Natural killer cell (primary cell): ENCODE measurements at regions not wholly inside any gene's neighbourhood (a gene's known extent, or its start where the extent isn't known, plus 50 kb on each side); places are given as distances from the start of the nearest gene placed in this dataset.

Experiments used
- ATAC-seq, 3 donors: fragments of 150-1000 bp in 2 of 3; fragments of 200-7000 bp in 1 of 3; cut with Tn5 transposase; 1 replicate in 1 of 3; 2 replicates in 2 of 3; pipeline ENCODE4 v1.10.0; 2021; ENCODE audit warnings: mild to moderate bottlenecking in 2 of 3, moderate library complexity in 2 of 3
- DNase-seq, 2 donors: peaks; one replicate each; pipeline versions ENCODE4 v3.0.0 to v3.0.0-alpha.2; 2013 to 2021; ENCODE audit warnings: mixed read lengths in 1 of 2
- H3K27ac ChIP-seq: one replicate; pipeline ENCODE4 v1.5.1; 2013; ENCODE audit warnings: mild to moderate bottlenecking, low read length
- H3K27me3 ChIP-seq: one replicate; pipeline ENCODE4 v1.6.1; 2013; ENCODE audit warnings: low read length; ENCODE audit not compliant: control insufficient read depth, insufficient read depth
- H3K36me3 ChIP-seq: one replicate; pipeline ENCODE4 v1.6.1; 2013; ENCODE audit warnings: low read length; ENCODE audit not compliant: control insufficient read depth, insufficient read depth
- H3K4me1 ChIP-seq: one replicate; pipeline ENCODE4 v1.6.1; 2013; ENCODE audit warnings: low read length; ENCODE audit not compliant: control insufficient read depth, insufficient read depth
- H3K4me3 ChIP-seq: one replicate; pipeline ENCODE4 v1.5.1; 2013; ENCODE audit warnings: low read length
- H3K9me3 ChIP-seq: one replicate; pipeline ENCODE4 v1.6.1; 2013; ENCODE audit warnings: low read length; ENCODE audit not compliant: control insufficient read depth, insufficient read depth
- H3K27ac Mint-ChIP-seq, 2 donors: one replicate each; pipeline ENCODE4 v1.8.0; 2022; ENCODE audit warnings: mild to moderate bottlenecking in 2 of 2, mixed read lengths in 2 of 2, moderate library complexity in 1 of 2
- H3K27me3 Mint-ChIP-seq, 2 donors: one replicate each; pipeline ENCODE4 v1.8.0; 2022; ENCODE audit warnings: low read depth in 2 of 2, mixed read lengths in 2 of 2
- H3K36me3 Mint-ChIP-seq: one replicate; pipeline ENCODE4 v1.8.0; 2022; ENCODE audit warnings: mixed read lengths
- H3K4me1 Mint-ChIP-seq, 2 donors: one replicate each; pipeline ENCODE4 v1.8.0; 2022; ENCODE audit warnings: mixed read lengths in 2 of 2
- H3K4me3 Mint-ChIP-seq: one replicate; pipeline ENCODE4 v1.8.0; 2022; ENCODE audit warnings: mild to moderate bottlenecking, moderate library complexity, mixed read lengths
- H3K9me3 Mint-ChIP-seq, 2 donors: one replicate each; pipeline ENCODE4 v1.8.0; 2022; ENCODE audit warnings: mixed read lengths in 2 of 2
- WGBS: methylation state at CpG from one replicate; pipeline ENCODE4 v1.1.7; 2013; ENCODE audit warnings: missing lambda C conversion rate; ENCODE audit not compliant: insufficient coverage; 5-methylcytosine and 5-hydroxymethylcytosine counted together
- intact Hi-C: fragments of 100-400 bp; cut with micrococcal nuclease; formaldehyde crosslinking; loops from one replicate; pipeline ENCODE4 v1.14.2; 2022
- TF ChIP-seq, protein P1 (sequence below): fragments of 200-600 bp; IDR thresholded peaks from one replicate; pipeline ENCODE4 v1.8.0; 2022; ENCODE audit warnings: antibody characterized with exemption

DNA sequence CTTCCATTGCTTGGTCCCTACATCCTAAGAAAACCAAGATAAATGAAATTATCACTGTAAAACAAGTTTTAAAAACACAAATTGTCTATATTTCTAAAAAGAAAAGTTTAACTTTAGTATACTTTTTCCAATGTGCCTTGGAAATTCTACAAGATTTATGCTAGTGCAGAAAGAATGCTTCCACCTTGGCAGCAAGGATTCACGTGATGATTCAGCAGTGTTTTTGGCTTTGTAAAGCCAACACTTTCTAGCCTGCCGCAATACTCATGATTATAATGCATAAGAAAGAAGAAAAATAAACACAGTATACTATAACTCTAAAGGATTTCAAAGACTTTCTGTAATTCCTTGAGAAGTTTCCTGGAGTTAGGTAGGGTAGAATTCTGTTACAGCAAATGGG lies 442.7 kb downstream of the TENT5A start:
- no peaks in the 10 kb centered on the region for H3K4me1 Mint-ChIP-seq
- Histone ChIP-seq H3K9me3 (peaks cover 3% of the 10 kb centered on the region), H3K4me1 (no peaks in the 10 kb centered on the region), H3K27ac (no peak overlapping the region), H3K27me3 (no peaks in the 10 kb centered on the region), H3K36me3 (no peaks in the 10 kb centered on the region), H3K4me3 (no peak overlapping the region)
- no peaks in the 10 kb centered on the region for H3K36me3 Mint-ChIP-seq
- ATAC-seq (no peak), DNase-seq (no peak)
- no peak overlapping the region for H3K27ac Mint-ChIP-seq
- H3K9me3 Mint-ChIP-seq = peaks cover 10 to 21% of the 10 kb centered on the region in 2 donors
- intact Hi-C loops = no loop called here
- 70% methylated on average over 1 of the region's 2 CpGs for WGBS
- TF ChIP-seq, protein P1, sequence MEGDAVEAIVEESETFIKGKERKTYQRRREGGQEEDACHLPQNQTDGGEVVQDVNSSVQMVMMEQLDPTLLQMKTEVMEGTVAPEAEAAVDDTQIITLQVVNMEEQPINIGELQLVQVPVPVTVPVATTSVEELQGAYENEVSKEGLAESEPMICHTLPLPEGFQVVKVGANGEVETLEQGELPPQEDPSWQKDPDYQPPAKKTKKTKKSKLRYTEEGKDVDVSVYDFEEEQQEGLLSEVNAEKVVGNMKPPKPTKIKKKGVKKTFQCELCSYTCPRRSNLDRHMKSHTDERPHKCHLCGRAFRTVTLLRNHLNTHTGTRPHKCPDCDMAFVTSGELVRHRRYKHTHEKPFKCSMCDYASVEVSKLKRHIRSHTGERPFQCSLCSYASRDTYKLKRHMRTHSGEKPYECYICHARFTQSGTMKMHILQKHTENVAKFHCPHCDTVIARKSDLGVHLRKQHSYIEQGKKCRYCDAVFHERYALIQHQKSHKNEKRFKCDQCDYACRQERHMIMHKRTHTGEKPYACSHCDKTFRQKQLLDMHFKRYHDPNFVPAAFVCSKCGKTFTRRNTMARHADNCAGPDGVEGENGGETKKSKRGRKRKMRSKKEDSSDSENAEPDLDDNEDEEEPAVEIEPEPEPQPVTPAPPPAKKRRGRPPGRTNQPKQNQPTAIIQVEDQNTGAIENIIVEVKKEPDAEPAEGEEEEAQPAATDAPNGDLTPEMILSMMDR = no peak
- H3K27me3 Mint-ChIP-seq = no peaks in the 10 kb centered on the region
- no peak overlapping the region for H3K4me3 Mint-ChIP-seq

DNA sequence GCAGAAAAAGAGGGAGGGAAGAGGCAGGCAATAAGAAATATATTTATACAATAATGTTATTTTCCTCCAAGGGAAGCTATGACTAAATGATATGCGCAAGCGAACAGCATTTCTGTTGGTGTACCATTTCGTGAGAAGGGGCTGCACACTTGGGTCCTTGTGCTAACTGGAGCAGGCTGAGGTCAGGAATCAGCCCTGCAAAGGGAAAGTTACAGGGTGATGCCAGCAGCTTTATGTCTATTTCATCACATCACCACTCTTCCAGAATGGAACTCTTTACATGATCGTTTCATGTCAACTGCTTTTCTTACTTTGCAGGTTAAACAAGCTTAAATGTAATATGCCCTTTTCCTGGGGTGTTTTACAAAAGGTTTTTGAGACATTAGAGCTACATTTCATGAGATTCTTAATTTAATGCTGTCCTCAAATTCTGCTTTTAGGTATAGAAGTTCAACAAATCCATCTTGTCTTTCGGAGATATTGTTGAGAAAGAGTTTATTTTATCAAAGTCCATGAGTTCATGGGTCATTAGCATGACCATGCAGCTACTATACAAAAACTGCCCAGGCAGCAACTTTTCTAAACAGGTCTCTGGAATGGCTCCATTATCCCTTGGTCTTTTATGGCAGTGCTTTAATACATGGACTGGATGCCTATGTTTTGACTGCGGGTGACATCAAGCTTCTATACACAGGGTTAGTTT lies 443.8 kb downstream of the TENT5A start:
- Mint-ChIP-seq H3K4me3 (no peak overlapping the region), H3K4me1 (no peaks in the 10 kb centered on the region)
- DNase-seq = no peak

DNA sequence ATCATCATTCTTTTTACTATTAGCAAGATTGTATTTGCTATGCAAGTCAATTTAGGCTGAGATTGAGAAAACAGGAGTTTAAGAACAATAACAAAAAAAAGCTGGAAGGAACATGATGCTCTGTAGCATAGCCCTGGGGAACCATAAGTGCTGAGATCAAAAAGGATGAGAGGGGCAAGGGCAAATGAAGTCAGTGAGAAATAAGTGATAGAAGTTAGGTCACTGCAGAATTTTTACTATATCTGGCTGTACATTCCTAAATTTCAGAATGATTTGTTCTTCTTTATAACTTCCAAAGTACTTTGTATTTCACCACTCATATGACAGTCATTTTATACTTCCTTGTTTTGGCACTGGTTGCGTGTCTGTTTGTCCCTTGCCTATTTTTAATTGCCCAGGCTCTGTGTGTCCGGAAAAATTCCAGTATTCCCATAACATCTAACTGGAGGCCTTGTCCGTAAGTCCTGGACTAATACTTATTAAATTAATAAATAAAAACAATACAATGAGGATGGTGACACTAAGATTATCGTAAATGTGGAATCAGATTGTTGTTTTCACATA lies 444.7 kb downstream of the TENT5A start:
- Histone ChIP-seq H3K27ac (no peak overlapping the region), H3K4me3 (no peak overlapping the region), H3K36me3 (no peaks in the 10 kb centered on the region), H3K9me3 (no peaks in the 10 kb centered on the region), H3K27me3 (no peaks in the 10 kb centered on the region), H3K4me1 (no peaks in the 10 kb centered on the region)
- Mint-ChIP-seq H3K27ac (no peak overlapping the region), H3K9me3 (peaks cover 5 to 10% of the 10 kb centered on the region in 2 donors), H3K36me3 (no peaks in the 10 kb centered on the region), H3K4me1 (no peaks in the 10 kb centered on the region), H3K4me3 (no peak overlapping the region), H3K27me3 (no peaks in the 10 kb centered on the region)
- DNase-seq (no peak), ATAC-seq (no peak)
- TF ChIP-seq, protein P1 = no peak
- intact Hi-C loops = no loop called here
- WGBS = 87% methylated on average over 2 of the region's 4 CpGs

More for the DNA sequence above, 443.8 kb downstream of the TENT5A start:
- H3K36me3 ChIP-seq = no peaks in the 10 kb centered on the region
- TF ChIP-seq, protein P1 = no peak
- 91% methylated on average over 5 of the region's 6 CpGs for WGBS
- no peaks in the 10 kb centered on the region for H3K4me1 ChIP-seq
- intact Hi-C loops = no loop called here
- H3K36me3 Mint-ChIP-seq = no peaks in the 10 kb centered on the region
- no peak overlapping the region for H3K4me3 ChIP-seq
- no peaks in the 10 kb centered on the region for H3K27me3 ChIP-seq
- H3K9me3 Mint-ChIP-seq = peaks cover 10 to 19% of the 10 kb centered on the region in 2 donors
- H3K9me3 ChIP-seq = peaks cover 3% of the 10 kb centered on the region
- H3K27me3 Mint-ChIP-seq = no peaks in the 10 kb centered on the region
- H3K27ac Mint-ChIP-seq = no peak overlapping the region
- no peak for ATAC-seq
- H3K27ac ChIP-seq = no peak overlapping the region

DNA sequence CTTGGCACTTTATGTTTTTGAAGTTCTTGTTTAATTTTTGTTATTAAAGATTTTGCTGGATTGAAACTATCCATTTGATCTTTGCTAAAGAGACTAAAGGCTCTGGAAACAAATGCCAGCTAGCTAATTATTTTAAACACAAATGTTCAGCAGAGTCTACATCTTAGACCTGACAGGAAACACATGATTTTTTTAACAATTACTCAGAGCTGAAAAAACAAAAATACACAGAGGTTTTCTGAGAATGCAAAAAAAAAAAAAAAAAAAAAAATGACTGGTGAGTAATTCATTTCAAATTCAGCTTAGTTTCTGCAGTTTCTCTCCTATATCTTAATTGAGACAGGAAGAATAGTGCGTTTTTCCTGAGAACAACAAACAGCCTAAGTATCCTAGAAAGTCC lies 448.0 kb downstream of the TENT5A start:
- DNase-seq (no peak), ATAC-seq (no peak)
- no peak overlapping the region for H3K4me3 ChIP-seq
- no CpG with 5 or more reads among the region's 1 CpG for WGBS
- no peaks in the 10 kb centered on the region for H3K9me3 ChIP-seq
- H3K27me3 ChIP-seq = no peaks in the 10 kb centered on the region
- H3K4me1 ChIP-seq = no peaks in the 10 kb centered on the region
- TF ChIP-seq, protein P1 = no peak
- H3K4me3 Mint-ChIP-seq = no peak overlapping the region
- no peaks in the 10 kb centered on the region for H3K36me3 Mint-ChIP-seq
- H3K27me3 Mint-ChIP-seq = no peaks in the 10 kb centered on the region
- H3K27ac ChIP-seq = no peak overlapping the region
- H3K4me1 Mint-ChIP-seq = no peaks in the 10 kb centered on the region
- peaks cover 4 to 6% of the 10 kb centered on the region in 2 donors for H3K9me3 Mint-ChIP-seq
- intact Hi-C loops = no loop called here
- H3K27ac Mint-ChIP-seq = no peak overlapping the region
- no peaks in the 10 kb centered on the region for H3K36me3 ChIP-seq
